ENCODE measurements at regions not wholly inside any gene's neighbourhood (a gene's known extent, or its start where the extent isn't known, plus 50 kb on each side); places are given as distances from the start of the nearest gene placed in this dataset.

DNA sequence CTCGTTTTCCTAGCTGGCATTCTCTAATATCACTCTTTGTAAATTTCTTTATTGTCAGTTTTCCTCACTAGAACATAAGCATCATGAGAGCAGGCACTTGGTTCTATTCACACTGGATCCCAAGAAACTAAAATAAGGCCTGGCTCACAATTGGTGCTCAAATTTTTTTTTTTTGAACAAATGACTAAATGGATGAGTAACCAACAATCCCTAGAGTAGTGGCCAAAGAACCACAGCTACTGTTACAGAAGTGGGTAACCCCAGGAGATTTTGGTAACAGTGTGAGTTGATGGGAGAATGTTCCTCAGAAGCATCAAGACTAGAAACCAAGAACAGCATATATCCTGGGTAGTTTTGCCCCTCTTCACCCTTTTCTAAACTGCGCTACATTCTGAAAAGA is 572.6 kb downstream of the INSC start:
- Histone ChIP-seq H3K4me3 (no peak overlapping the region), H3K27me3 (replicated peaks; ENCODE audit: insufficient read depth) (no peaks in the 10 kb centered on the region), H3K36me3 (no peaks in the 10 kb centered on the region), H3K27ac (no peak overlapping the region), H3K9me3 (no peaks in the 10 kb centered on the region), H3K4me1 (replicated peaks) (no peaks in the 10 kb centered on the region)
- TF ChIP-seq POLR2AphosphoS5 (IDR thresholded peaks at IDR 0.05) (no peak), POLR2A (IDR thresholded peaks at IDR 0.05) (no peak)
- TF ChIP-seq, protein P1, sequence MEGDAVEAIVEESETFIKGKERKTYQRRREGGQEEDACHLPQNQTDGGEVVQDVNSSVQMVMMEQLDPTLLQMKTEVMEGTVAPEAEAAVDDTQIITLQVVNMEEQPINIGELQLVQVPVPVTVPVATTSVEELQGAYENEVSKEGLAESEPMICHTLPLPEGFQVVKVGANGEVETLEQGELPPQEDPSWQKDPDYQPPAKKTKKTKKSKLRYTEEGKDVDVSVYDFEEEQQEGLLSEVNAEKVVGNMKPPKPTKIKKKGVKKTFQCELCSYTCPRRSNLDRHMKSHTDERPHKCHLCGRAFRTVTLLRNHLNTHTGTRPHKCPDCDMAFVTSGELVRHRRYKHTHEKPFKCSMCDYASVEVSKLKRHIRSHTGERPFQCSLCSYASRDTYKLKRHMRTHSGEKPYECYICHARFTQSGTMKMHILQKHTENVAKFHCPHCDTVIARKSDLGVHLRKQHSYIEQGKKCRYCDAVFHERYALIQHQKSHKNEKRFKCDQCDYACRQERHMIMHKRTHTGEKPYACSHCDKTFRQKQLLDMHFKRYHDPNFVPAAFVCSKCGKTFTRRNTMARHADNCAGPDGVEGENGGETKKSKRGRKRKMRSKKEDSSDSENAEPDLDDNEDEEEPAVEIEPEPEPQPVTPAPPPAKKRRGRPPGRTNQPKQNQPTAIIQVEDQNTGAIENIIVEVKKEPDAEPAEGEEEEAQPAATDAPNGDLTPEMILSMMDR (IDR thresholded peaks at IDR 0.05) = no peak
- 93% methylated on average over 2 of the region's 2 CpGs for WGBS
- DNase-seq (ENCODE audit: low spot score) = no peak
- intact Hi-C loops (cut with DNase I) = no loop called here

DNA sequence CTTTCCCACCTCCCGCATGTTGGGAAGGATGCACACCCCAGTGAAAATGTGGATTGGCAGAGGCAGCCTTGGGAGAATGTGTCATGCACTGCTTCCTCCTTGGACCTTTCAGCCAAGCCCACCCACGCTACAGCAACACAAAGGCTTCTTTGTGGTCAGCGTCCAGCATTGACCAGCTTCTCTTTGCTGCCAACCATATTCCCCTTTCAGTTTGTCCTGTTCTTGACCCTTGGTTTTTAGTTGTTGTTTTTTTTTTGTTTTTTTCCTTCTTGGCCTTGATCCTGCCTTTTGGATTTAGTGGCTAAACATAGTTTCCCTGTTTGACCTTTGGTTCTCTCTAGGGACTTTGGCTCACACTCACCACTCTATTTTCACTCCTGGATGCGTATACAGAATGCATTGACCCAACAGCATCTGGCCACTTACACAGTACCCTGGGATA is 573.6 kb downstream of the INSC start:
- no peak overlapping the region for H3K27ac ChIP-seq
- H3K36me3 ChIP-seq = no peaks in the 10 kb centered on the region
- H3K4me3 ChIP-seq = no peak overlapping the region
- H3K4me1 ChIP-seq (replicated peaks) = no peaks in the 10 kb centered on the region
- H3K27me3 ChIP-seq (replicated peaks; ENCODE audit: insufficient read depth) = no peaks in the 10 kb centered on the region
- 80% methylated on average over 4 of the region's 4 CpGs for WGBS
- no peaks in the 10 kb centered on the region for H3K9me3 ChIP-seq
- TF ChIP-seq POLR2AphosphoS5 (IDR thresholded peaks at IDR 0.05) (no peak), POLR2A (IDR thresholded peaks at IDR 0.05) (no peak)
- TF ChIP-seq, protein P1 (IDR thresholded peaks at IDR 0.05) = no peak
- intact Hi-C loops (cut with DNase I) = no loop called here
- no peak for DNase-seq (ENCODE audit: low spot score)

DNA sequence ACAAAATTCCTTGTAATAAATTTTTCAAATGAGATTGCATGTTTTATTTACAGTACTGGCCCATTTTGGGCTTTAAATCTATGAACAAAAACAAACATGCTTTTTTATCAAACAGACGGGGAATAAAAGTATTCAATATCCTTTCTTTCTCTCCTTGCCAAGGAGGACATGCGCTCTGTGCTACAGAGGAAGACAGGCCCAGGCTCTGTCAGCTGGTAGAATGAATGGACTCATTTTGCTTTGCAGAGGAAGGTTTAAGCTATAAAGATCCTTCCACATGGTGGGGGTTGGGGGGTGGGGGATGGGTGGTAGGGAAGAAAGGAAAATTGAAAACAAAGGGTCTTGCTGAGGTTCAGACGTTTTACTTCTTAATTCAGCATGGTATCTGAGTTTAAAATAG is 575.6 kb downstream of the INSC start:
- no peak for TF ChIP-seq POLR2AphosphoS5 (IDR thresholded peaks at IDR 0.05)
- TF ChIP-seq POLR2A (IDR thresholded peaks at IDR 0.05) = no peak
- TF ChIP-seq, protein P1 (IDR thresholded peaks at IDR 0.05) = no peak
- Histone ChIP-seq H3K9me3 (no peaks in the 10 kb centered on the region), H3K27me3 (replicated peaks; ENCODE audit: insufficient read depth) (no peaks in the 10 kb centered on the region), H3K36me3 (no peaks in the 10 kb centered on the region), H3K4me3 (no peak overlapping the region), H3K4me1 (replicated peaks) (no peaks in the 10 kb centered on the region), H3K27ac (no peak overlapping the region)
- intact Hi-C loops (cut with DNase I) = no loop called here
- 52% methylated on average over 3 of the region's 3 CpGs for WGBS
- no peak for DNase-seq (ENCODE audit: low spot score)

DNA sequence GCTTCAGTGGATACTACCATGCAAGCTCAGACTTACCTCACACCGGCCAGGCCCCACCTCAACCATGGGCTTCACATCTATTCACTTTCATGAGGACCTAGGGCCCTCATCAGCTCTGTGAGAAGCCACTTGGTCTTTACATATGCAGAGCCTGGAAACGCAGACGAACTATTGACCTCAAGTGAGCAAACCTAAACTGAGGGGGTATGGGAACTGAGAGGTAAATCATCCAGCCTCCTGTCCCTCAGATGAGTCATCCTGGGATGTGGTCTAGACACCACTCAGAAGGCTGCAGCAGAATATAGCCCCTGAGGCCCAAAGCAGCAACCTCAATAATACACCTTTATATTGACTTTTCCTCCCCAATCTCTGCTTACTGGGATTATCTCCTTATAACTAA is 578.0 kb downstream of the INSC start:
- Histone ChIP-seq H3K4me1 (replicated peaks) (no peaks in the 10 kb centered on the region), H3K9me3 (no peaks in the 10 kb centered on the region), H3K27me3 (replicated peaks; ENCODE audit: insufficient read depth) (no peaks in the 10 kb centered on the region), H3K36me3 (no peaks in the 10 kb centered on the region), H3K27ac (no peak overlapping the region), H3K4me3 (no peak overlapping the region)
- intact Hi-C loops (cut with DNase I) = no loop called here
- DNase-seq (ENCODE audit: low spot score) = no peak
- no peak for TF ChIP-seq POLR2AphosphoS5 (IDR thresholded peaks at IDR 0.05)
- TF ChIP-seq, protein P1 (IDR thresholded peaks at IDR 0.05) = no peak
- no peak for TF ChIP-seq POLR2A (IDR thresholded peaks at IDR 0.05)
- WGBS = 92% methylated on average over 3 of the region's 3 CpGs

DNA sequence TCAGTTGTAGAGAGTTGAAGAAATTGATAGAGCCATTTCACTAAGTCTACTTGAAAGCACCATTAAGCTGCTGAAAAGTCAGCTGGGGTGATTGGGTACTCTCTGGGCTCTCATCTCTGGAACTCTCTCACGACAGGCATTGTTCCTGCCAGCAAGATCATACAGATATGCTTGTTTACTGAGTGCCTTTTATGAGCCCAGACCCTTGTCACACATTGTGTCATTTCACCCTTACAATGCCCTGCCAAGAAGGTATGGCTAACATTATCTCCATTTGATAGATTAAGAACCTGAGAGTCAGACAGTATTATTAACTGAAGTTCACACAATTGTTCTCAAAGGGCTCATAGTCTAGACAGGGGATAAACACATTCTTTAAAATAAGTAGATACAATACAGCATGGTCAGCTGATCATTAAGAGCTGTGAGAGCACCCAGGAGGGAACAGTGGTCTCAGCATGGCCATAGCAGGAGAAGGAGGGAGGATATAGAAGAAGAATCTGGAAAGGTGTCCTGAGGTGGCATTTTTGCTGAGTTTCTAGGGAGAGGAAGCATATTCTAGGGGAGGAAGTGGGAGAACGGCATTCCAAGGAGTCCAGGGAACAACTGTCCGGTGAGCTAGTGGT is 580.5 kb downstream of the INSC start:
- no peak for DNase-seq (ENCODE audit: low spot score)
- H3K27me3 ChIP-seq (replicated peaks; ENCODE audit: insufficient read depth) = no peaks in the 10 kb centered on the region
- 52% methylated on average over 3 of the region's 3 CpGs for WGBS
- no peak overlapping the region for H3K4me3 ChIP-seq
- H3K4me1 ChIP-seq (replicated peaks) = no peaks in the 10 kb centered on the region
- intact Hi-C loops (cut with DNase I) = no loop called here
- TF ChIP-seq, protein P1 (IDR thresholded peaks at IDR 0.05) = no peak
- TF ChIP-seq POLR2A (IDR thresholded peaks at IDR 0.05) (no peak), POLR2AphosphoS5 (IDR thresholded peaks at IDR 0.05) (peak; percentile 28)
- H3K9me3 ChIP-seq = no peaks in the 10 kb centered on the region
- no peaks in the 10 kb centered on the region for H3K36me3 ChIP-seq
- no peak overlapping the region for H3K27ac ChIP-seq
